BLaER1 treated with 17β-estradiol and CSF1 and Interleukin-3, amounts not matched to agents 10 nM and 100 nM (cell line): ENCODE measurements at regions not wholly inside any gene's neighbourhood (a gene's known extent, or its start where the extent isn't known, plus 50 kb on each side); places are given as distances from the start of the nearest gene placed in this dataset.

Experiments
- H3K27ac ChIP-seq, 11 experiments: shearing (Covaris generic); formaldehyde crosslinking; 2 replicates each; pipeline ENCODE4 v1.8.1; 2022
- H3K27me3 ChIP-seq, 11 experiments: shearing (Covaris generic); formaldehyde crosslinking; 2 replicates each; pipeline ENCODE4 v1.8.1; 2022
- H3K36me3 ChIP-seq, 11 experiments: shearing (Covaris generic); formaldehyde crosslinking; 2 replicates each; pipeline ENCODE4 v1.8.1; 2022
- H3K4me1 ChIP-seq, 10 experiments: shearing (Covaris generic); formaldehyde crosslinking; 2 replicates each; pipeline ENCODE4 v1.8.1; 2022
- H3K4me2 ChIP-seq, 11 experiments: shearing (Covaris generic); formaldehyde crosslinking; 2 replicates each; pipeline ENCODE4 v1.8.1; 2022
- H3K4me3 ChIP-seq, 10 experiments: shearing (Covaris generic); formaldehyde crosslinking; 2 replicates each; pipeline ENCODE4 v1.8.1; 2022
- H3K9ac ChIP-seq, 11 experiments: shearing (Covaris generic); formaldehyde crosslinking; 2 replicates each; pipeline ENCODE4 v1.8.1; 2022
- H3K9me3 ChIP-seq, 11 experiments: shearing (Covaris generic); formaldehyde crosslinking; replicated peaks in 1 of 11; 2 replicates each; pipeline ENCODE4 v1.8.1; 2022
- H4K20me1 ChIP-seq, 11 experiments: shearing (Covaris generic); formaldehyde crosslinking; 2 replicates each; pipeline ENCODE4 v1.8.1; 2022
- Cebpa-rat ChIP-seq, 11 experiments: shearing (Covaris generic); IDR thresholded peaks; 2 replicates each; pipeline ENCODE4 v1.8.1; 2022

DNA sequence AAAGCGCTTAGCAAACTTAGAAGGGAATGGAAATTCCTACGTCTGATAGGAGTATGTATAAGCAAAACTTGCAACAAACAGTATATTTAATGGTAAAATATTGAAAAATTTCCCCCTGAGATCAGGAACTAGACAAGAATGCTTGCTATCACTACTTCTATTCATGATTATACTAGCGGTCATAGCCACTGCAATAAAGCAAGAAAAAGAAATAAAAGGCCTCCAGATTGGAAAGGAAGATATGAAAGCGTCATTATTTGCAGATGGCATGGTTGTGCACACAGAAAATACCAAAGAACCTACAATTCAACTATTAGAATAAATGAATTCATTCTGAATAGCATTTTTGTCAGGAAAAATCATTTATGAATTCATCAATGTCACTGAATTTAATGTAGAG lies 87.2 kb upstream of the BCOR start:
- no peak for TF ChIP-seq Cebpa-rat (IDR thresholded peaks at IDR 0.05)
- H4K20me1 ChIP-seq = no peaks in the 10 kb centered on the region
- H3K27ac ChIP-seq = no peak overlapping the region
- no peak overlapping the region for H3K4me3 ChIP-seq
- H3K27me3 ChIP-seq = no peaks in the 10 kb centered on the region
- no peaks in the 10 kb centered on the region; a peak in 2 of 22 replicates for H3K36me3 ChIP-seq
- peaks cover 19 to 39% (median 31%) of the 10 kb centered on the region in 11 experiments for H3K9me3 ChIP-seq
- H3K4me2 ChIP-seq = no peak overlapping the region
- no peak overlapping the region for H3K9ac ChIP-seq
- H3K4me1 ChIP-seq = peaks cover 5 to 21% (median 8%) of the 10 kb centered on the region in 10 experiments

DNA sequence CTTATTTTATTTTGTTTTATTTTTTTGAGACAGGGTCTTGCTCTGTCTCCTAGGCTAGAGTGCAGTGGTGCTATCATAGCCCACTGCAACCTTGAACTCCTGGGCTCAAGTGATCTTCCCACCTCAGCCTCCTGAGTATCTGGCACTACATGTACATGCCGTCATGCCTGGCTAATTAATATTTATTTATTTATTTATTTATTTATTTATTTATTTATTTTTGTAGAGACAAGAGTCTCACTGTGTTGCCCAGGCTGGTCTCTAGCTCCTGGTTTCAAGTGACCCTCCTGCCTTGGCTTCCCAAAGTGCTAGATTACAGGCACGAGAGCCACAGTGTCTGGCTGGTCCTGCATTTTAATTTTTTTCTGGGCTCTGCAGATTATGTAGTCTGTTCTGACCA lies 84.9 kb upstream of the BCOR start:
- Histone ChIP-seq H3K4me2 (no peak overlapping the region), H3K9me3 (peaks cover 19 to 39% (median 31%) of the 10 kb centered on the region in 11 experiments), H3K4me3 (no peak overlapping the region), H4K20me1 (no peaks in the 10 kb centered on the region), H3K4me1 (peaks cover 24 to 35% (median 31%) of the 10 kb centered on the region in 10 experiments), H3K27me3 (no peaks in the 10 kb centered on the region), H3K27ac (no peak overlapping the region), H3K36me3 (no peaks in the 10 kb centered on the region; a peak in 2 of 22 replicates), H3K9ac (no peak overlapping the region)
- no peak for TF ChIP-seq Cebpa-rat (IDR thresholded peaks at IDR 0.05)

DNA sequence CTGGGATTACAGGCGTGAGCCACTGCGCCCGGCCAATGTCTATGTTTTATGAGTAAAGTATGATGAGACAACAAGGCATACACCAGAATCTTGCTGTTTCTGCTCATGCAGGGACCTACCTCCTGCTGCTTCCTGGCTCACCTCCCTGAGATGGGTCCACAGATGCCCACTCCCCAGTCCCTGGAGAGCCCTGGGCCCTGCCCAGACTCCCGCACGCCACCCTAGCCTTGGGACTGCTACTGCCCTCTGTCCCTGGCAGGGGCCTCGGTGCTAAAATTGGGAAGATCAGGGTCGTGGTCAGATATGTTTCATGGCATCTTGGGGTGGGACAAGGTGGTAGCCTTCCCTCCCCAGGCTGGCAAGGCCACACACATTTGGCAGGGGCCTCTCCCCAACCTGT lies 84.3 kb upstream of the BCOR start:
- no peak overlapping the region for H3K9ac ChIP-seq
- no peak overlapping the region for H3K27ac ChIP-seq
- no peaks in the 10 kb centered on the region for H3K27me3 ChIP-seq
- H3K4me3 ChIP-seq = no peak overlapping the region
- H3K9me3 ChIP-seq = peaks cover 19 to 37% (median 29%) of the 10 kb centered on the region in 11 experiments
- H3K4me2 ChIP-seq = no peak overlapping the region
- TF ChIP-seq Cebpa-rat (IDR thresholded peaks at IDR 0.05) = no peak
- peaks cover 29 to 40% (median 36%) of the 10 kb centered on the region in 10 experiments for H3K4me1 ChIP-seq
- no peaks in the 10 kb centered on the region; a peak in 2 of 22 replicates for H3K36me3 ChIP-seq
- H4K20me1 ChIP-seq = no peaks in the 10 kb centered on the region

DNA sequence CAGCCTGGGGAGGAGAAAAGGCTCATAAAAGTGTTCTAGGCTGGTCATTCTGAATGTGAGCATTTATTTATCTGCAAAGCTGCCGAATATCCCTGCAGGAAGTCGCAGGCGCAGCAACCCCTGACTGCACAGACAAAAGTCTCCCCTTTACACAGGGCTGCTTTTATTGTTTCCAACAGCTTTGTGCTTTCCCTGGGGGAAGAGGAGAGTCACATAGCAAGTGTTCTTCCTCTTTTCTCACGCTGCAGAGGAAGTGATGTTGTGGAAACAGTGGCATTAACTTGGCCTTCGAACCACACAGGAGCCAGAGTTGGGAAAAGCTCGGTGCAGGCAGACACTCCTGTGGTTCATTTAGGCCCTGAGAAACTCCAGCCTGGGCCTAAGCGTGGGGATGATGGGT lies 81.5 kb upstream of the BCOR start:
- Histone ChIP-seq H3K36me3 (no peaks in the 10 kb centered on the region), H3K9ac (peak overlapping the region in 10 of 11 experiments; percentile 1 to 98 (median 43); a peak in 13 of 22 replicates), H3K4me3 (no peak overlapping the region), H3K27me3 (no peaks in the 10 kb centered on the region), H3K4me2 (peak overlapping the region; percentile 56 to 87 (median 79)), H3K9me3 (peaks cover 19 to 31% (median 22%) of the 10 kb centered on the region in 11 experiments; a peak in 21 of 22 replicates), H3K4me1 (peaks cover 30 to 47% (median 41%) of the 10 kb centered on the region in 10 experiments), H4K20me1 (no peaks in the 10 kb centered on the region), H3K27ac (peak overlapping the region in 10 of 11 experiments; percentile 28 to 100 (median 98); a peak in 18 of 22 replicates)
- no peak for TF ChIP-seq Cebpa-rat (IDR thresholded peaks at IDR 0.05)

DNA sequence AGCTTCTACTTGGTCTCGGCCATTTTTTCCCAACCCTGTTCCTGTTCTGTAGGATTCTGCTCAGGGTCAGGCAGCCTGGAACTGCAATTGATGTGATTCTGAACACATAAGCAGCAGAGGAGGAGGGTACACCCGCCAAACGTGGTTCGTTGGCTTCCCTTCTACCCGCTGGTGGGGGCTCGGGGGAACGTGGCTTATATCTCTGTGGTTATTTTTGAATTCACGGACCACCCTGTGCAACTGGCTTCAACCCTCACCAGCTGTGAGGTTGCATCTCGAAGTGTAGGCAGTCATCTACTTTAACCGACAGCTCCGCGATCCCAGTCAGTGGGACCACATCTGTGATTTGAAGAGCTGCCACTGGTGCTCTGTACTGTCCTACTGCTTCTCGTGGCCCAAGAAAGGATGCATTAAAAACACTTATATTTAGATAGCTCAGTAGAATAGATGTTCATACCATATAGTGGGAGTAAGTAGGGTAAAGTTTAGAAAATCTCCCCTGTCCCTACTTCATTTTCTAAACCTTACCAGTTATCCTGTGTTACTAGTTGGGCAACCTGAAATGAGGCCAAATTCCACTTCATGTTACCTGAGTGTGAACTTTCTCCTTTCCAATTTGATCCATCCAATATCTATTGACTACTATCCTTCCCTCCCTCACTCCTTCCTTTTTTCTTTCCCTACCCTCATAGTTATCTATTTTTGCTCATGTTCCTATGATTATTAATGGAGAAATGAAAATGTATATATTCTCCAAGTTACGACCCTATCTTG lies 80.4 kb upstream of the BCOR start:
- Histone ChIP-seq H3K27me3 (no peaks in the 10 kb centered on the region), H3K9me3 (peaks cover 28 to 37% (median 32%) of the 10 kb centered on the region in 11 experiments; a peak in 20 of 22 replicates), H3K9ac (peak overlapping the region in 9 of 11 experiments; percentile 94 to 98 (median 96); a peak in 15 of 22 replicates), H3K4me1 (peaks cover 39 to 59% (median 53%) of the 10 kb centered on the region in 10 experiments), H3K27ac (peak overlapping the region in 10 of 11 experiments; percentile 95 to 100 (median 99); a peak in 20 of 22 replicates), H3K4me2 (peak overlapping the region; percentile 56 to 87 (median 79); a peak in 21 of 22 replicates), H3K4me3 (peak overlapping the region in 6 of 10 experiments; percentile 28 to 67 (median 64); a peak in 6 of 20 replicates), H3K36me3 (no peaks in the 10 kb centered on the region), H4K20me1 (no peaks in the 10 kb centered on the region)
- TF ChIP-seq Cebpa-rat (IDR thresholded peaks at IDR 0.05) = no peak

DNA sequence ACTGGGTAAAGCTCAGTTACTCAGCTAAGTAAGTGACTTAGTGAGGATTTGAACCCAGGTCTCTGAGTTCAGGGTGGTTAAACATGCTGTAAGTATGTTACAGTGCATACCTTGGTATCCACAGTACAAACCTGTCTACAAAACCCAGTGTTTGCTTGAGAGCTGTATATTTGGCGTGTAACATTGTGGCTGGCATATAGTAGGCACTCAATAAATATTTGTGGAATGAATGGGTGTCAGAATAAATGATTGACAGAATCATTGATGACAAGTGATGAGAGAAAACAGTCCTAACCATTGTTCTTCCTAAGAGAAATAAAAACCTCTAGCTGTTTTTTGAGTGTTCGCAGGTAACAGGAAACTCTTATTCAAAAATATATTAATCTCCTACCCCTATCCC lies 79.7 kb upstream of the BCOR start:
- Histone ChIP-seq H4K20me1 (no peaks in the 10 kb centered on the region), H3K4me3 (peak overlapping the region; percentile 35 to 74 (median 64); a peak in 18 of 20 replicates), H3K9ac (peak overlapping the region; percentile 89 to 98 (median 96); a peak in 21 of 22 replicates), H3K4me1 (peaks cover 45 to 65% (median 59%) of the 10 kb centered on the region in 10 experiments), H3K27ac (peak overlapping the region; percentile 95 to 100 (median 99); a peak in 21 of 22 replicates), H3K36me3 (no peaks in the 10 kb centered on the region), H3K27me3 (no peaks in the 10 kb centered on the region), H3K4me2 (peak overlapping the region; percentile 56 to 87 (median 79)), H3K9me3 (peaks cover 34 to 43% (median 38%) of the 10 kb centered on the region in 11 experiments)
- TF ChIP-seq Cebpa-rat (IDR thresholded peaks at IDR 0.05) = no peak

DNA sequence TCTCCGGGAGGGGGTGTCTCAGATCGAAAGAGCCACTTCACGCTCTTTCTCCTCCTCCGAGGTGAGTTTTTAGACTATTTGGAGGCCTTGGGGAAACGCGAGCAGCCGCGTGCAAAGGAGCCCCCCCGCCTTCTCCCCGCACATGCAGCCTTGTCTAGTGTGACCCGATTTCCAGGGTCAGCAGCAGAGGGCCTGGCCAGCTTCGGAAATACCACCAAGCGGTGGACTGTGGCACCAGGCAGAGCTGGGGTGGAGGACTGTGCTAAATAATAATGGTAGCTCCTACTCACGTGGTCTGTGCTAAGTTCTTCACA lies 79.3 kb upstream of the BCOR start:
- peaks cover 38 to 47% (median 42%) of the 10 kb centered on the region in 11 experiments for H3K9me3 ChIP-seq
- H3K27me3 ChIP-seq = no peaks in the 10 kb centered on the region
- peaks cover 45 to 65% (median 59%) of the 10 kb centered on the region in 10 experiments for H3K4me1 ChIP-seq
- peak overlapping the region; percentile 89 to 98 (median 96); a peak in 21 of 22 replicates for H3K9ac ChIP-seq
- H3K4me3 ChIP-seq = peak overlapping the region; percentile 35 to 74 (median 64); a peak in 19 of 20 replicates
- no peak for TF ChIP-seq Cebpa-rat (IDR thresholded peaks at IDR 0.05)
- peak overlapping the region; percentile 56 to 87 (median 79) for H3K4me2 ChIP-seq
- H3K27ac ChIP-seq = peak overlapping the region; percentile 95 to 100 (median 99)
- no peaks in the 10 kb centered on the region for H3K36me3 ChIP-seq
- no peaks in the 10 kb centered on the region for H4K20me1 ChIP-seq

DNA sequence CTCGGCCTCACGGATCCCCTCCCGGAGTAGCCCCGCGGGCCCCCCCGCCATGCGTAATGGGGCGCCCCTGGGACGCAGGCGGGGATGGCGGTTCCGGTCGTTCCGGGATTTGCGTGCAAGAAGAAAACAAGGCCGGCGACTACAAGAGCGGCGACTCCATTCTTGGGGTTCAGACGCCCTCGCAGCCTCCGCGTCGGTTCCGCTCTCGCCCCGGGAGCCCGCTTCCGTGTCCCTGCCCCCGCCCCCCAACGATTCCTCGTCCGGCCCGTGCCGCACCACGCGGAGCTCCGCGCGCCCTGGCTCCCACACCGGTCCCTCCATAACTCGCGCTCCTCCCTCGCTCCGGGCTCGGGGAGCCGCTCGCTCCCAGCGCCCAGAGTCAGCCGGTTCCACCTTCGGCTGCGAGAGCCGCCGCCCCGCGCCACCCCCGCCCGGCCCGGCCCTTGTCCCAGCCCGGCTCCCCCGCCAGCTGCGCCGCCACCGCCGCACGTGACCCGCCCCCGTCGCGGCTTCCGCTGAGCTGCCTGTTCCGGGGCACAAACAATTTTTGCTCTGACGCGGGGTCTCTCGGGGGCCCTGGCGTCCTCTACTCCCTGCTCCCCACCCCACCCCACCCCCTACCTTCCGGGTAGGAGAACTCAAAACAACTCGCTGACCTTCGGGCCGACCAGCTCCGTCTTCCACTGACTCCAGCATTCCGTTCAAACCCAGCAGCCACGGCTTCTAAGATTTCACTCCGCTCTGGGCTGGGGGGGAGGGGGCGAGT lies 78.8 kb upstream of the BCOR start:
- H4K20me1 ChIP-seq = no peaks in the 10 kb centered on the region
- H3K4me1 ChIP-seq = peaks cover 45 to 65% (median 59%) of the 10 kb centered on the region in 10 experiments
- H3K27me3 ChIP-seq = no peaks in the 10 kb centered on the region; a peak in 1 of 22 replicates
- H3K4me2 ChIP-seq = peak overlapping the region; percentile 79 to 92 (median 86)
- H3K36me3 ChIP-seq = no peaks in the 10 kb centered on the region
- H3K27ac ChIP-seq = peak overlapping the region; percentile 95 to 100 (median 99)
- no peak for TF ChIP-seq Cebpa-rat (IDR thresholded peaks at IDR 0.05)
- H3K9me3 ChIP-seq = peaks cover 44 to 53% (median 48%) of the 10 kb centered on the region in 11 experiments
- H3K9ac ChIP-seq = peak overlapping the region; percentile 89 to 98 (median 96)
- peak overlapping the region; percentile 53 to 74 (median 65) for H3K4me3 ChIP-seq
